GM21367 (cell line): ENCODE measurements at regions not wholly inside any gene's neighbourhood (a gene's known extent, or its start where the extent isn't known, plus 50 kb on each side); places are given as distances from the start of the nearest gene placed in this dataset.

Source experiments
- ATAC-seq: cut with Tn5 transposase; IDR thresholded peaks from one replicate; pipeline ENCODE4 v1.9.1; 2021; ENCODE audit not compliant: unreplicated experiment

GRCh38 chr4:137692205-137692604, 159.9 kb upstream of the PCDH18 start:
- ATAC-seq, result no peak

GRCh38 chr4:137688651-137689050, 156.4 kb upstream of the PCDH18 start:
- ATAC-seq, result no peak

- no peak for ATAC-seq
These were observed 153.1 kb upstream of the PCDH18 start for GRCh38 chr4:137685357-137685756.

GRCh38 chr4:137681081-137681480, 148.8 kb upstream of the PCDH18 start:
- ATAC-seq, result no peak

- ATAC-seq, result no peak
These were observed 146.5 kb upstream of the PCDH18 start for GRCh38 chr4:137678796-137679195.

- no peak for ATAC-seq
These were observed 145.6 kb upstream of the PCDH18 start for GRCh38 chr4:137677863-137678262.

GRCh38 chr4:137676357-137676998, 144.2 kb upstream of the PCDH18 start:
- no peak for ATAC-seq

- ATAC-seq, result no peak
These were observed 141.8 kb upstream of the PCDH18 start for GRCh38 chr4:137674066-137674465.

- no peak for ATAC-seq
These were observed 136.7 kb upstream of the PCDH18 start for GRCh38 chr4:137668885-137669545.

GRCh38 chr4:137664416-137664815, 132.1 kb upstream of the PCDH18 start:
- ATAC-seq, result no peak

GRCh38 chr4:137664046-137664387, 131.7 kb upstream of the PCDH18 start:
- no peak for ATAC-seq

GRCh38 chr4:137663251-137664045, 131.2 kb upstream of the PCDH18 start:
- ATAC-seq, result no peak

GRCh38 chr4:137661693-137662092, 129.4 kb upstream of the PCDH18 start:
- ATAC-seq, result no peak

GRCh38 chr4:137660211-137660610, 127.9 kb upstream of the PCDH18 start:
- ATAC-seq, result no peak

GRCh38 chr4:137659431-137659830, 127.1 kb upstream of the PCDH18 start:
- ATAC-seq, result no peak

GRCh38 chr4:137656661-137657060, 124.4 kb upstream of the PCDH18 start:
- ATAC-seq, result no peak

- ATAC-seq, result no peak
These were observed 123.0 kb upstream of the PCDH18 start for GRCh38 chr4:137655302-137655701.

GRCh38 chr4:137651128-137651527, 118.8 kb upstream of the PCDH18 start:
- no peak for ATAC-seq

GRCh38 chr4:137649711-137650450, 117.6 kb upstream of the PCDH18 start:
- no peak for ATAC-seq

- no peak for ATAC-seq
These were observed 116.2 kb upstream of the PCDH18 start for GRCh38 chr4:137648531-137648930.

- ATAC-seq, result no peak
These were observed 115.1 kb upstream of the PCDH18 start for GRCh38 chr4:137647375-137647774.
